Coronary artery (tissue), 2 donors: ENCODE measurements at regions not wholly inside any gene's neighbourhood (a gene's known extent, or its start where the extent isn't known, plus 50 kb on each side); places are given as distances from the start of the nearest gene placed in this dataset.

Source experiments
- DNase-seq: peaks from one replicate; pipeline ENCODE4 v3.0.0-alpha.2; 2017; ENCODE audit warnings: low spot score
- H3K27ac ChIP-seq, 2 donors: fragments of 200-600 bp; sonication (generic); one replicate each; pipeline ENCODE4 v1.5.1; 2016 to 2019
- H3K4me3 ChIP-seq: fragments of 200-600 bp; sonication (generic); 2 replicates; pipeline ENCODE4 v1.5.1; 2016; ENCODE audit warnings: mild to moderate bottlenecking, moderate library complexity
- TF ChIP-seq, protein P1 (sequence below): fragments of 200-600 bp; sonication (generic); IDR thresholded peaks from one replicate; pipeline ENCODE4 v1.5.1; 2019; ENCODE audit warnings: antibody characterized with exemption

DNA sequence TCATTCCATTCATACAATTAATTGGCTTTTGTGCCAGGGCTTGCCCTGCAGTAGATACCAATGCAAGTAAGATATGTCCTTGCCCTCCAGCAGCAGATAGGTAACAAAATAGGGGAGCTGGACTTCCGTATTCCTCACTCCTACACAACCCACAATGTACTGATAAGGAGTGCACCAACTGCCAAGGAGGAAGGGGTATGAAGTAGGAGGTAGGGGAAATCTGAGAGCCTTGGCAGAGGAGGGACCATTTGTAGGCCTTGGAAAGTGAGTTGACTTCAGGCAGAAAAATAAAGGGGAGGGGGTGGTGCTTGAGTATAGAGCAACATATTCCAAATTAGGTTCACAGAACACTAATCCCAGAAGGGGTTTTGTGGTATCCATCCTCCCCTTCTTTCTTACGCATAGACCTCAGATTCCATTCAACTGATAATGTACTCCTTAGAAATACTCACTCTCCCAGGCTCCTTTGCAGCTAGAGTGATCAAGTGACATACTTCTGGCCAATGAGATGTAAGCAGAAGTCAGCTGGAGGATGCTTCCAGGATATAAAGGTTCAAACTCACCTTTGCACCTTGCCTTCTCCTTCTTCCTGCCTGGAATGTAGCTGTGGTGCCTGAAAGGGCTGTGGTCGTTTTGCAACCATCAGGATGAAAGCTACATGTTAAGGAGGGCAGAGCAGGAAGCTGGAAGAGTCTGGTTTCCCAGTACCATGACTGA, 127.1 kb upstream of the SMAD3 start:
- DNase-seq, result no peak
- H3K27ac ChIP-seq, result no peak overlapping the region
- TF ChIP-seq, protein P1, sequence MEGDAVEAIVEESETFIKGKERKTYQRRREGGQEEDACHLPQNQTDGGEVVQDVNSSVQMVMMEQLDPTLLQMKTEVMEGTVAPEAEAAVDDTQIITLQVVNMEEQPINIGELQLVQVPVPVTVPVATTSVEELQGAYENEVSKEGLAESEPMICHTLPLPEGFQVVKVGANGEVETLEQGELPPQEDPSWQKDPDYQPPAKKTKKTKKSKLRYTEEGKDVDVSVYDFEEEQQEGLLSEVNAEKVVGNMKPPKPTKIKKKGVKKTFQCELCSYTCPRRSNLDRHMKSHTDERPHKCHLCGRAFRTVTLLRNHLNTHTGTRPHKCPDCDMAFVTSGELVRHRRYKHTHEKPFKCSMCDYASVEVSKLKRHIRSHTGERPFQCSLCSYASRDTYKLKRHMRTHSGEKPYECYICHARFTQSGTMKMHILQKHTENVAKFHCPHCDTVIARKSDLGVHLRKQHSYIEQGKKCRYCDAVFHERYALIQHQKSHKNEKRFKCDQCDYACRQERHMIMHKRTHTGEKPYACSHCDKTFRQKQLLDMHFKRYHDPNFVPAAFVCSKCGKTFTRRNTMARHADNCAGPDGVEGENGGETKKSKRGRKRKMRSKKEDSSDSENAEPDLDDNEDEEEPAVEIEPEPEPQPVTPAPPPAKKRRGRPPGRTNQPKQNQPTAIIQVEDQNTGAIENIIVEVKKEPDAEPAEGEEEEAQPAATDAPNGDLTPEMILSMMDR, result no peak

GRCh38 chr15:66939016-66939415, 126.4 kb upstream of the SMAD3 start:
- H3K4me3 ChIP-seq, result no peak overlapping the region
- TF ChIP-seq, protein P1, result no peak
- no peak overlapping the region for H3K27ac ChIP-seq
- DNase-seq, result no peak

More for the DNA sequence above, 127.1 kb upstream of the SMAD3 start:
- no peak overlapping the region for H3K4me3 ChIP-seq

DNA sequence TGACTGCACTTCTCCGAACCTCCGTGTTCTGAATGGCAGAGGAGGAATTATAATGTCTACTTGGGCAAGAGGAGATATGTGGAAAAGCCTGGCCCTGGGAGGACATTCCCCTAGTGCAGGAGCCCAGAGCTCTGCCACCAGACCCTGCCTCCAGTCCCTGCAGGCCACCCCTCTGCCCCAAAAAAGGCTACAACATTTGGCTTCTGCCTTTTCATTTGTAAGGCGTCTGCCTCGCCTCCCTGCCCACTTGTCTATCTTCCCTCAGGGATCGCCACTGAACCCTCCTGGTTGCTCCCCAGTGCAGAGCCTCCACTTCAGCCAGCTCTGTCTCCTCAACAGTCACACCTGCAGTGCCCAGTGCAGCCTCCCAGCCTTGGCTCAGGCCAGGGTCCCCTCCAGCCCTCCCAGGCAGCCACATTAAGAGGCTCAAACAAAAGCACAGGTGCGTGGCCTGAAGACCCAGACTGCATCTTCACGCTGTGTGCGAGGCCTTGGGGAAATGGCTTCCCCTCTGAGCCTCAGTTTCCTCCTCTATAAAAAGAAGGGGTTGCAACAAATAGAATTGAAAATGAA, 125.9 kb upstream of the SMAD3 start:
- no peak overlapping the region for H3K27ac ChIP-seq
- DNase-seq, result peak; percentile 52
- TF ChIP-seq, protein P1, result no peak
- H3K4me3 ChIP-seq, result no peak overlapping the region

GRCh38 chr15:66940368-66940767, 125.0 kb upstream of the SMAD3 start:
- H3K4me3 ChIP-seq, result no peak overlapping the region
- TF ChIP-seq, protein P1, result no peak
- peak; percentile 47 for DNase-seq
- no peak overlapping the region for H3K27ac ChIP-seq

DNA sequence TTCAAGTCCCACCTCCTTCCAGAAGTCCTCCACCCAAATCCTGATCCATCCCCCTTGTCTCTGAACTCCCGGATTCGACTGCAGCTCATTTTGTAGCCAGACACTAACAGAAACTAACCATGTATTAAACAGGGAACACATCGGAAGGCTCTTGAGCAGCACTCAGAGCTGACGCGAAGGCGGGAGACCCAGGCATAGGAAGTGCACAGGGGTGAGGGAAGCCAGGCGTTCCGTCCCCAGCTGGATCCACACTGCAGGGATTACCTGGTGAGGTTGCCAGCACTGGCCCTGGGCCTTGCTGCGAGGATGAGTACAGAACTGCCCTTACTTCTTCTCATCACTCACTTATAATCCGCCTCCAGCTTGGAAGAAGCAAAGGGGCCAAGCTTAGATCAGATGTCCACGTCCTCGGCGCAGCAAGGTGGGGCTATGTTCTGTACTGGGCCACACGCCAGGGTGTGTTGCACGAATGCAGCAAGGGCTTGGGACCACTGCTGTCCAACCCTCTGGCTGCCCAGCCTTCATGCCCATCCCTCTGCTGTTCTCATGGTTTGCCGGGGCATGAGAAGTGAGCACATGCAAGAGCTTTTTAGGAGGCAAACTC, 124.2 kb upstream of the SMAD3 start:
- peak overlapping the region; percentile 28 for H3K4me3 ChIP-seq
- no peak overlapping the region for H3K27ac ChIP-seq
- TF ChIP-seq, protein P1, result no peak
- peak; percentile 69 for DNase-seq

GRCh38 chr15:66941791-66942190, 123.6 kb upstream of the SMAD3 start:
- H3K4me3 ChIP-seq, result no peak overlapping the region
- peak; percentile 52 for DNase-seq
- H3K27ac ChIP-seq, result no peak overlapping the region
- TF ChIP-seq, protein P1, result no peak
